HEK293 (cell line): ENCODE measurements at regions not wholly inside any gene's neighbourhood (a gene's known extent, or its start where the extent isn't known, plus 50 kb on each side); places are given as distances from the start of the nearest gene placed in this dataset.

Experiments
- CTCF ChIA-PET: fragments of 350-600 bp; formaldehyde crosslinking; extraction: SDS; loops from one replicate; lab custom pipeline; 2021; ENCODE audit warnings: antibody characterized with exemption; lab: Yijun Ruan, JAX
- POLR2A ChIA-PET: fragments of 300-600 bp; formaldehyde crosslinking; extraction: SDS; loops from one replicate; lab custom pipeline; 2020; ENCODE audit warnings: antibody characterized with exemption, inconsistent platforms; lab: Yijun Ruan, JAX
- H3K27ac ChIP-seq: fragments of 200-500 bp; sonication (Bioruptor generic); 2 replicates; pipeline ENCODE4 v1.5.1; 2014; ENCODE audit warnings: low read depth, low read length, control low read depth, inconsistent platforms; ENCODE audit errors: extremely low read depth
- H3K36me3 ChIP-seq, 2 experiments: fragments of 200-500 bp in 1 of 2; sonication (Bioruptor generic) in 1 of 2; 1 replicate in 1 of 2; 2 replicates in 1 of 2; pipeline ENCODE4 v1.5.1; 2014 to 2017; ENCODE audit warnings: inconsistent platforms in 2 of 2, low read length in 2 of 2; ENCODE audit not compliant: control insufficient read depth in 2 of 2, insufficient read depth in 1 of 2
- H3K4me1 ChIP-seq: fragments of 200-500 bp; sonication (Bioruptor generic); 2 replicates; pipeline ENCODE4 v1.5.1; 2014; ENCODE audit warnings: mild to moderate bottlenecking, low read length, inconsistent platforms; ENCODE audit not compliant: control insufficient read depth, insufficient read depth
- H3K4me3 ChIP-seq: 2 replicates; pipeline ENCODE4 v1.5.1; 2011; ENCODE audit warnings: low read depth, mild to moderate bottlenecking, control low read depth, low read length, moderate library complexity
- H3K9me3 ChIP-seq: fragments of 200-500 bp; sonication (Bioruptor generic); 2 replicates; pipeline ENCODE4 v1.5.1; 2014; ENCODE audit warnings: low read depth, low read length, inconsistent platforms; ENCODE audit not compliant: control insufficient read depth, insufficient read depth
- HOXC10 ChIP-seq: sonication (generic); formaldehyde crosslinking; IDR thresholded peaks from 2 replicates; pipeline ENCODE4 v1.8.1; 2023; ENCODE audit warnings: mild to moderate bottlenecking, missing genetic modification reagents
- IKZF3 ChIP-seq: fragments of 450-650 bp; IDR thresholded peaks from 2 replicates; pipeline ENCODE4 v1.5.0; 2018; ENCODE audit warnings: missing biosample characterization, mild to moderate bottlenecking, missing genetic modification characterization, moderate library complexity
- KLF1 ChIP-seq: fragments of 450-650 bp; formaldehyde crosslinking; IDR thresholded peaks from 2 replicates; pipeline ENCODE4 v1.5.1; 2016; ENCODE audit warnings: missing biosample characterization, missing genetic modification characterization
- SETDB1 ChIP-seq: IDR thresholded peaks from one replicate; pipeline ENCODE4 v1.6.1; 2017; ENCODE audit warnings: mild to moderate bottlenecking, low read length, moderate library complexity, mixed read lengths; ENCODE audit not compliant: insufficient read length
- ZBTB20 ChIP-seq: fragments of 450-650 bp; formaldehyde crosslinking; IDR thresholded peaks from 2 replicates; pipeline ENCODE4 v1.5.1; 2016; ENCODE audit warnings: missing biosample characterization, missing genetic modification characterization
- ZFP69B ChIP-seq: fragments of 450-650 bp; formaldehyde crosslinking; IDR thresholded peaks from 2 replicates; pipeline ENCODE4 v1.5.1; 2016; ENCODE audit warnings: missing biosample characterization, missing genetic modification characterization
- ZNF184 ChIP-seq: fragments of 450-650 bp; IDR thresholded peaks from 2 replicates; pipeline ENCODE4 v1.5.1; 2018; ENCODE audit warnings: missing biosample characterization, mild to moderate bottlenecking, missing genetic modification characterization
- ZNF2 ChIP-seq: fragments of 450-650 bp; formaldehyde crosslinking; IDR thresholded peaks from 2 replicates; pipeline ENCODE4 v1.5.1; 2016; ENCODE audit warnings: missing biosample characterization, missing genetic modification characterization
- ZNF311 ChIP-seq: fragments of 450-650 bp; formaldehyde crosslinking; IDR thresholded peaks from 2 replicates; pipeline ENCODE4 v1.5.1; 2017; ENCODE audit warnings: missing biosample characterization, missing genetic modification characterization, borderline replicate concordance
- ZNF501 ChIP-seq: fragments of 450-650 bp; formaldehyde crosslinking; IDR thresholded peaks from 2 replicates; pipeline ENCODE4 v1.5.1; 2016; ENCODE audit warnings: missing biosample characterization, missing genetic modification characterization
- ZNF549 ChIP-seq: fragments of 450-650 bp; IDR thresholded peaks from 2 replicates; pipeline ENCODE4 v1.5.1; 2018; ENCODE audit warnings: missing biosample characterization, missing genetic modification characterization, mild to moderate bottlenecking, inconsistent platforms, moderate library complexity
- ZNF560 ChIP-seq: fragments of 450-650 bp; formaldehyde crosslinking; IDR thresholded peaks from 2 replicates; pipeline ENCODE4 v1.5.1; 2017; ENCODE audit warnings: missing biosample characterization, missing genetic modification characterization, borderline replicate concordance
- ZNF621 ChIP-seq: fragments of 450-650 bp; formaldehyde crosslinking; IDR thresholded peaks from 2 replicates; pipeline ENCODE4 v1.5.1; 2017; ENCODE audit warnings: missing biosample characterization, missing genetic modification characterization
- ZNF776 ChIP-seq: fragments of 450-650 bp; formaldehyde crosslinking; IDR thresholded peaks from 2 replicates; pipeline ENCODE4 v1.5.0; 2017; ENCODE audit warnings: missing biosample characterization, missing genetic modification characterization, borderline replicate concordance
- ZNF785 ChIP-seq: fragments of 450-650 bp; formaldehyde crosslinking; IDR thresholded peaks from 2 replicates; pipeline ENCODE4 v1.5.1; 2016; ENCODE audit warnings: missing biosample characterization, missing genetic modification characterization
- ZSCAN30 ChIP-seq: fragments of 450-650 bp; IDR thresholded peaks from 2 replicates; pipeline ENCODE4 v1.5.1; 2018; ENCODE audit warnings: missing biosample characterization, mild to moderate bottlenecking, missing genetic modification characterization, moderate library complexity
- TF ChIP-seq, protein P1 (sequence below): fragments of 450-650 bp; formaldehyde crosslinking; IDR thresholded peaks from 2 replicates; pipeline ENCODE4 v1.5.1; 2017; ENCODE audit warnings: missing biosample characterization, missing genetic modification characterization
- TF ChIP-seq, protein P2 (sequence below): fragments of 450-650 bp; formaldehyde crosslinking; IDR thresholded peaks from 2 replicates; pipeline ENCODE4 v1.5.1; 2016; ENCODE audit warnings: missing biosample characterization, missing genetic modification characterization
- TF ChIP-seq, protein P3 (sequence below): fragments of 450-650 bp; formaldehyde crosslinking; IDR thresholded peaks from 2 replicates; pipeline ENCODE4 v1.5.1; 2016; ENCODE audit warnings: missing biosample characterization, missing genetic modification characterization
- TF ChIP-seq, protein P4 (sequence below): fragments of 450-650 bp; formaldehyde crosslinking; conservative IDR thresholded peaks from 2 replicates; pipeline ENCODE4 v1.5.1; 2016; ENCODE audit warnings: low read depth, missing biosample characterization, missing genetic modification characterization

DNA sequence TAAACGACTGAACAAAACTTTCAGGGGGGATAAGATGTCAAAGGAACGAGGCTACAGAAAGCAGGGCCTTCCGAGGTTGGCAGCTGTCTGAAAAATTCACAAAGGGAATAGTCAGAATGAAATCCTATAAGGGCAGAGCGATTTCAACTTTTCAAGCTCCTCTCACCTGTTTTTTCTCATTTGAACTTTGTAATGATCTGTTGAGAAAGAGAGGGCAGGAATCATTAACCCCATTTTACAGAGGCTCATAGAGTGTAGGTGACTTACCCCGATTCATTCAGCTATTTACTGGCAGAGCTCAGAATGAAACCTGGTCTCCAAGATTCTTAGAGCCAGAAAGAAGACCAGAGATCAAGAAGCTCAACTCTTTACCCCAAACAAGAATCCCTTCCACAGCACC lies 266.1 kb upstream of the ARID1B start:
- no peak overlapping the region for H3K27ac ChIP-seq
- ChIA-PET CTCF (no interaction called here), POLR2A (no interaction called here)
- no peaks in the 10 kb centered on the region for H3K36me3 ChIP-seq
- H3K4me3 ChIP-seq = no peak overlapping the region
- H3K4me1 ChIP-seq = no peaks in the 10 kb centered on the region
- TF ChIP-seq ZNF776 (tag by site-specific recombination) (no peak), ZNF184 (tag by site-specific recombination) (no peak), ZNF560 (no peak), IKZF3 (tag by site-specific recombination) (no peak), ZNF549 (tag by site-specific recombination) (no peak)
- TF ChIP-seq, protein P1, sequence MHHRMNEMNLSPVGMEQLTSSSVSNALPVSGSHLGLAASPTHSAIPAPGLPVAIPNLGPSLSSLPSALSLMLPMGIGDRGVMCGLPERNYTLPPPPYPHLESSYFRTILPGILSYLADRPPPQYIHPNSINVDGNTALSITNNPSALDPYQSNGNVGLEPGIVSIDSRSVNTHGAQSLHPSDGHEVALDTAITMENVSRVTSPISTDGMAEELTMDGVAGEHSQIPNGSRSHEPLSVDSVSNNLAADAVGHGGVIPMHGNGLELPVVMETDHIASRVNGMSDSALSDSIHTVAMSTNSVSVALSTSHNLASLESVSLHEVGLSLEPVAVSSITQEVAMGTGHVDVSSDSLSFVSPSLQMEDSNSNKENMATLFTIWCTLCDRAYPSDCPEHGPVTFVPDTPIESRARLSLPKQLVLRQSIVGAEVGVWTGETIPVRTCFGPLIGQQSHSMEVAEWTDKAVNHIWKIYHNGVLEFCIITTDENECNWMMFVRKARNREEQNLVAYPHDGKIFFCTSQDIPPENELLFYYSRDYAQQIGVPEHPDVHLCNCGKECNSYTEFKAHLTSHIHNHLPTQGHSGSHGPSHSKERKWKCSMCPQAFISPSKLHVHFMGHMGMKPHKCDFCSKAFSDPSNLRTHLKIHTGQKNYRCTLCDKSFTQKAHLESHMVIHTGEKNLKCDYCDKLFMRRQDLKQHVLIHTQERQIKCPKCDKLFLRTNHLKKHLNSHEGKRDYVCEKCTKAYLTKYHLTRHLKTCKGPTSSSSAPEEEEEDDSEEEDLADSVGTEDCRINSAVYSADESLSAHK (tag by site-specific recombination) = no peak
- TF ChIP-seq, protein P2, sequence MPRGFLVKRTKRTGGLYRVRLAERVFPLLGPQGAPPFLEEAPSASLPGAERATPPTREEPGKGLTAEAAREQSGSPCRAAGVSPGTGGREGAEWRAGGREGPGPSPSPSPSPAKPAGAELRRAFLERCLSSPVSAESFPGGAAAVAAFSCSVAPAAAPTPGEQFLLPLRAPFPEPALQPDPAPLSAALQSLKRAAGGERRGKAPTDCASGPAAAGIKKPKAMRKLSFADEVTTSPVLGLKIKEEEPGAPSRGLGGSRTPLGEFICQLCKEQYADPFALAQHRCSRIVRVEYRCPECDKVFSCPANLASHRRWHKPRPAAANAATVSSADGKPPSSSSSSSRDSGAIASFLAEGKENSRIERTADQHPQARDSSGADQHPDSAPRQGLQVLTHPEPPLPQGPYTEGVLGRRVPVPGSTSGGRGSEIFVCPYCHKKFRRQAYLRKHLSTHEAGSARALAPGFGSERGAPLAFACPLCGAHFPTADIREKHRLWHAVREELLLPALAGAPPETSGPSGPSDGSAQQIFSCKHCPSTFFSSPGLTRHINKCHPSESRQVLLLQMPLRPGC (tag by site-specific recombination) = no peak
- TF ChIP-seq, protein P3, sequence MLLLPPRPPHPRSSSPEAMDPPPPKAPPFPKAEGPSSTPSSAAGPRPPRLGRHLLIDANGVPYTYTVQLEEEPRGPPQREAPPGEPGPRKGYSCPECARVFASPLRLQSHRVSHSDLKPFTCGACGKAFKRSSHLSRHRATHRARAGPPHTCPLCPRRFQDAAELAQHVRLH (tag by site-specific recombination) = no peak
- no peaks in the 10 kb centered on the region for H3K9me3 ChIP-seq

DNA sequence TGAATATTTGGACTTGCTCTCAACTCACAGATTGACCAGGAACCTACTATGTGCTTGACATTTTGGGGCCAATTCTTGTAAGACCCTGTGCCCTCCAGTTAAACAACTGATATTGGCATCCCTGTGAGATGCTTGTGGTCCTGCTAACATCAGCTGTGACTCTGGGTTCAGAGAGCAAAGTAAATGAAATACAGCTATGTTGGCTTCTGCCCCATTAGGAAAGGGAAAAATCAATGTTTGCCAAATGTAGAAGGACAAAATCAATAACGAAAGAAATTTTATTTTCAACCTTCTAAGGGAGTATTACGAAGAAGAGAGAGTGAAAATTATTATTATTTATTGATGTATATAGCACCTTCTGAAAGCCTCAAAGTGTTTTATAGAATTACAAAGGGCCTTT lies 266.9 kb upstream of the ARID1B start:
- no peaks in the 10 kb centered on the region for H3K36me3 ChIP-seq
- ChIA-PET CTCF (interaction anchor here (1.0 kb wide), 1 partner anchor 55 kb away, joined by 3 read pairs; no protein-coding TSS in a partner anchor), POLR2A (no interaction called here)
- H3K4me3 ChIP-seq = no peak overlapping the region
- H3K4me1 ChIP-seq = no peaks in the 10 kb centered on the region
- H3K27ac ChIP-seq = no peak overlapping the region
- no peaks in the 10 kb centered on the region for H3K9me3 ChIP-seq
- TF ChIP-seq ZBTB20 (tag by site-specific recombination) (no peak), ZFP69B (tag by site-specific recombination) (no peak)

DNA sequence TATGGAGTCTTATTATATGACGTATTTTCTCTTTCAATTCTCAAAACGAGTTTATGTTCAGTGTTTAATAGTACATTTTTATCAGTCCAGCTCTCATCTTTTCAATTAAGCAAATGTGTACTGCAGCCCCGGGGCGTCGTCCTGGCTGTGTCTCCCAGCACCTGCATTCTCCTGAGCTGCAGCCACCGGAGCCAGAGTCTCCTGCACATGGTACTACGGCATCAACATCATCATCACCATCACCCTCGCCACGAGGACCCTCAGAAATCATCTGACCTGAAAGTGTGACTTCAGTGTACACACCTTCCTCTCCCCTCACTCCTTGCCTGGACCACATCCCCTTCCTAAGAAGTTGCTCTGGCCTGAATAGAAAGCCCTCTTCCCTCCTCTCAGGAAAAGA lies 267.7 kb upstream of the ARID1B start:
- H3K9me3 ChIP-seq = no peaks in the 10 kb centered on the region
- no peak overlapping the region for H3K4me3 ChIP-seq
- H3K36me3 ChIP-seq = no peaks in the 10 kb centered on the region
- no peaks in the 10 kb centered on the region for H3K4me1 ChIP-seq
- ChIA-PET CTCF (interaction anchor here (1.0 kb wide), 1 partner anchor 55 kb away, joined by 3 read pairs; no protein-coding TSS in a partner anchor), POLR2A (no interaction called here)
- no peak overlapping the region for H3K27ac ChIP-seq
- TF ChIP-seq SETDB1 = no peak
- TF ChIP-seq, protein P4, sequence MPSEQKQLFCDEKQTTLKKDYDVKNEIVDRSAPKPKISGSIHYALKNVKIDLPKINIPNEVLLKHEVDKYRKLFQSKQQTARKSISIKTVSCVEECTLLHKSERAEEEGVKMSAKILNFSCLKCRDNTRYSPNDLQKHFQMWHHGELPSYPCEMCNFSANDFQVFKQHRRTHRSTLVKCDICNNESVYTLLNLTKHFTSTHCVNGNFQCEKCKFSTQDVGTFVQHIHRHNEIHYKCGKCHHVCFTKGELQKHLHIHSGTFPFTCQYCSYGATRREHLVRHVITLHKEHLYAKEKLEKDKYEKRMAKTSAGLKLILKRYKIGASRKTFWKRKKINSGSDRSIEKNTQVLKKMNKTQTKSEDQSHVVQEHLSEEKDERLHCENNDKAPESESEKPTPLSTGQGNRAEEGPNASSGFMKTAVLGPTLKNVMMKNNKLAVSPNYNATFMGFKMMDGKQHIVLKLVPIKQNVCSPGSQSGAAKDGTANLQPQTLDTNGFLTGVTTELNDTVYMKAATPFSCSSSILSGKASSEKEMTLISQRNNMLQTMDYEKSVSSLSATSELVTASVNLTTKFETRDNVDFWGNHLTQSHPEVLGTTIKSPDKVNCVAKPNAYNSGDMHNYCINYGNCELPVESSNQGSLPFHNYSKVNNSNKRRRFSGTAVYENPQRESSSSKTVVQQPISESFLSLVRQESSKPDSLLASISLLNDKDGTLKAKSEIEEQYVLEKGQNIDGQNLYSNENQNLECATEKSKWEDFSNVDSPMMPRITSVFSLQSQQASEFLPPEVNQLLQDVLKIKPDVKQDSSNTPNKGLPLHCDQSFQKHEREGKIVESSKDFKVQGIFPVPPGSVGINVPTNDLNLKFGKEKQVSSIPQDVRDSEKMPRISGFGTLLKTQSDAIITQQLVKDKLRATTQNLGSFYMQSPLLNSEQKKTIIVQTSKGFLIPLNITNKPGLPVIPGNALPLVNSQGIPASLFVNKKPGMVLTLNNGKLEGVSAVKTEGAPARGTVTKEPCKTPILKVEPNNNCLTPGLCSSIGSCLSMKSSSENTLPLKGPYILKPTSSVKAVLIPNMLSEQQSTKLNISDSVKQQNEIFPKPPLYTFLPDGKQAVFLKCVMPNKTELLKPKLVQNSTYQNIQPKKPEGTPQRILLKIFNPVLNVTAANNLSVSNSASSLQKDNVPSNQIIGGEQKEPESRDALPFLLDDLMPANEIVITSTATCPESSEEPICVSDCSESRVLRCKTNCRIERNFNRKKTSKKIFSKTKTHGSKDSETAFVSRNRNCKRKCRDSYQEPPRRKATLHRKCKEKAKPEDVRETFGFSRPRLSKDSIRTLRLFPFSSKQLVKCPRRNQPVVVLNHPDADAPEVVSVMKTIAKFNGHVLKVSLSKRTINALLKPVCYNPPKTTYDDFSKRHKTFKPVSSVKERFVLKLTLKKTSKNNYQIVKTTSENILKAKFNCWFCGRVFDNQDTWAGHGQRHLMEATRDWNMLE (tag by site-specific recombination) = no peak
- no peak for TF ChIP-seq ZSCAN30 (tag by site-specific recombination)
- no peak for TF ChIP-seq ZNF621 (tag by site-specific recombination)
- TF ChIP-seq KLF1 (tag by site-specific recombination) = no peak
- no peak for TF ChIP-seq ZNF2
- no peak for TF ChIP-seq ZNF311 (tag by site-specific recombination)
- TF ChIP-seq ZNF785 (tag by site-specific recombination) = no peak
- no peak for TF ChIP-seq ZNF501 (tag by site-specific recombination)
- no peak for TF ChIP-seq HOXC10 (CRISPR knock-in tag)
